ENCODE measurements at regions not wholly inside any gene's neighbourhood (a gene's known extent, or its start where the extent isn't known, plus 50 kb on each side); places are given as distances from the start of the nearest gene placed in this dataset.

- Histone ChIP-seq H3K27ac (no peak overlapping the region), H3K4me1 (peaks cover 0 to 11% of the 10 kb centered on the region in 2 donors), H3K9me3 (no peaks in the 10 kb centered on the region), H3K36me3 (no peaks in the 10 kb centered on the region), H3K4me3 (replicated peaks in 1 of 3) (no peak overlapping the region), H3K27me3 (no peaks in the 10 kb centered on the region)
- WGBS, 2 donors: 94 to 96% methylated on average over 7 of the region's 7 CpGs
- intact Hi-C loops (cut with DNase I): loop anchor here (5.0 to 10.0 kb wide), 3 partner anchors 122 to 1184 kb away; no protein-coding TSS in a partner anchor
- no peak for DNase-seq
- TF ChIP-seq POLR2A (IDR thresholded peaks at IDR 0.05) (no peak), CTCF (IDR thresholded peaks at IDR 0.05) (no peak)
These were observed 54.4 kb upstream of the TMEM72 start for GRCh38 chr10:44856696-44857095.

GRCh38 chr10:44857363-44858016 is 53.6 kb upstream of the TMEM72 start:
- Histone ChIP-seq H3K4me1 (peaks cover 0 to 11% of the 10 kb centered on the region in 2 donors), H3K27me3 (no peaks in the 10 kb centered on the region), H3K36me3 (no peaks in the 10 kb centered on the region), H3K9me3 (no peaks in the 10 kb centered on the region), H3K27ac (no peak overlapping the region), H3K4me3 (replicated peaks in 1 of 3) (no peak overlapping the region)
- intact Hi-C loops (cut with DNase I): loop anchor here (5.0 to 10.0 kb wide), 3 partner anchors 123 to 1185 kb away; no protein-coding TSS in a partner anchor
- peak; percentile 51 to 61 for DNase-seq
- peak; percentile 90 to 99 (median 92) for TF ChIP-seq CTCF (IDR thresholded peaks at IDR 0.05)
- no peak for TF ChIP-seq POLR2A (IDR thresholded peaks at IDR 0.05)
- 36% methylated on average over 9 of the region's 9 CpGs for WGBS, 2 donors

- Histone ChIP-seq H3K4me3 (replicated peaks in 1 of 3) (no peak overlapping the region), H3K36me3 (no peaks in the 10 kb centered on the region), H3K4me1 (peaks cover 0 to 11% of the 10 kb centered on the region in 2 donors), H3K27ac (no peak overlapping the region), H3K27me3 (no peaks in the 10 kb centered on the region), H3K9me3 (no peaks in the 10 kb centered on the region)
- TF ChIP-seq POLR2A (IDR thresholded peaks at IDR 0.05) (no peak), CTCF (IDR thresholded peaks at IDR 0.05) (peak in 1 of 6 experiments; percentile 18)
- intact Hi-C loops (cut with DNase I): loop anchor here (5.0 to 10.0 kb wide), 3 partner anchors 123 to 1186 kb away; no protein-coding TSS in a partner anchor
- WGBS, 2 donors: 67 to 72% methylated on average over 5 of the region's 5 CpGs
- DNase-seq: no peak
These were observed 53.1 kb upstream of the TMEM72 start for GRCh38 chr10:44858017-44858371.

- no peaks in the 10 kb centered on the region for H3K9me3 ChIP-seq
- no peak overlapping the region for H3K4me3 ChIP-seq (replicated peaks in 1 of 3)
- H3K4me1 ChIP-seq: peaks cover 0 to 7% of the 10 kb centered on the region in 2 donors
- no peak for DNase-seq
- no peak for TF ChIP-seq POLR2A (IDR thresholded peaks at IDR 0.05)
- TF ChIP-seq CTCF (IDR thresholded peaks at IDR 0.05): no peak
- no peaks in the 10 kb centered on the region for H3K27me3 ChIP-seq
- intact Hi-C loops (cut with DNase I): loop anchor here (5.0 to 10.0 kb wide), 3 partner anchors 124 to 1187 kb away; no protein-coding TSS in a partner anchor
- H3K27ac ChIP-seq: no peak overlapping the region
- H3K36me3 ChIP-seq: no peaks in the 10 kb centered on the region
These were observed 52.1 kb upstream of the TMEM72 start for GRCh38 chr10:44858988-44859387.

- no peaks in the 10 kb centered on the region for H3K4me1 ChIP-seq
- H3K4me3 ChIP-seq (replicated peaks in 1 of 3): no peak overlapping the region
- intact Hi-C loops (cut with DNase I): loop anchor here (5.0 to 10.0 kb wide), 3 partner anchors 125 to 1187 kb away; no protein-coding TSS in a partner anchor
- DNase-seq: no peak
- no peak overlapping the region for H3K27ac ChIP-seq
- WGBS, 2 donors: 91 to 94% methylated on average over 13 of the region's 13 CpGs
- H3K27me3 ChIP-seq: no peaks in the 10 kb centered on the region
- TF ChIP-seq POLR2A (IDR thresholded peaks at IDR 0.05) (no peak), CTCF (IDR thresholded peaks at IDR 0.05) (no peak)
- no peaks in the 10 kb centered on the region for H3K36me3 ChIP-seq
- no peaks in the 10 kb centered on the region for H3K9me3 ChIP-seq
These were observed 51.4 kb upstream of the TMEM72 start for GRCh38 chr10:44859546-44860285.

Measured in thyroid gland (tissue), 4 donors.